ENCODE measurements at regions not wholly inside any gene's neighbourhood (a gene's known extent, or its start where the extent isn't known, plus 50 kb on each side); places are given as distances from the start of the nearest gene placed in this dataset.

DNA sequence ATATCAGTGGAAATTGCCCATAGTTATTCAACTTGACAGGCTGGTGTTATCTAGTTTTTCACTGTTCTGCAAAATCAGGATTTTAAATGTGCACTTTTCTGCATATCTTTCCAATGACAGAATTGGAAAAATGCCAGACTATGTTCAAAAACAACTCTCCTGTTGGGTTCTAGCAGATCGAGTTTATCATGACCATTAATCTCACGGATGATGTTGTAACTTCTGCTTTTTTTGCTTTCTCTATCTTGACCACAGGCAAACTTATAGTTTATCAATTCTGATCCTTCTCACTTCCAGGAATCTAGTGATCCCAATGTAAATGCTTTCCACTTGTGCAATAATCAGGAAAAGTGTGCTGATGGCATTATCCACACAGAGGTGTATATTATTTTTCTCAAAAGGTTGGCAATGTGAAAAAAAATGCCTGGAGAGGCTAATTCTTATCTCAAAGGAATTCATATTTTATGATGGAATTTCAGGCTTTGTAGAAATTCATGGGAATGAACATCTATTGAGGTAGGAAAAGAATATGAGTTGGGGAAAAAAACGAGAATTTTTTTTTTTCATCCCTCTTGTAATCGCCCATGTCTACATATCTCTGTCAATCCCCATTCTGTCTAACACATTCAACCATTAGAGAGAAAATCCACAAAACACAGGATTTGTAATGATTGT, 73.6 kb upstream of the DAB2 start:
- TF ChIP-seq, protein P1, sequence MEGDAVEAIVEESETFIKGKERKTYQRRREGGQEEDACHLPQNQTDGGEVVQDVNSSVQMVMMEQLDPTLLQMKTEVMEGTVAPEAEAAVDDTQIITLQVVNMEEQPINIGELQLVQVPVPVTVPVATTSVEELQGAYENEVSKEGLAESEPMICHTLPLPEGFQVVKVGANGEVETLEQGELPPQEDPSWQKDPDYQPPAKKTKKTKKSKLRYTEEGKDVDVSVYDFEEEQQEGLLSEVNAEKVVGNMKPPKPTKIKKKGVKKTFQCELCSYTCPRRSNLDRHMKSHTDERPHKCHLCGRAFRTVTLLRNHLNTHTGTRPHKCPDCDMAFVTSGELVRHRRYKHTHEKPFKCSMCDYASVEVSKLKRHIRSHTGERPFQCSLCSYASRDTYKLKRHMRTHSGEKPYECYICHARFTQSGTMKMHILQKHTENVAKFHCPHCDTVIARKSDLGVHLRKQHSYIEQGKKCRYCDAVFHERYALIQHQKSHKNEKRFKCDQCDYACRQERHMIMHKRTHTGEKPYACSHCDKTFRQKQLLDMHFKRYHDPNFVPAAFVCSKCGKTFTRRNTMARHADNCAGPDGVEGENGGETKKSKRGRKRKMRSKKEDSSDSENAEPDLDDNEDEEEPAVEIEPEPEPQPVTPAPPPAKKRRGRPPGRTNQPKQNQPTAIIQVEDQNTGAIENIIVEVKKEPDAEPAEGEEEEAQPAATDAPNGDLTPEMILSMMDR (IDR thresholded peaks at IDR 0.05): no peak
- no peak for TF ChIP-seq POLR2A (IDR thresholded peaks at IDR 0.05)

Data from uterus (tissue), 2 donors.